Peyer's patch (tissue), 4 donors: ENCODE measurements at regions not wholly inside any gene's neighbourhood (a gene's known extent, or its start where the extent isn't known, plus 50 kb on each side); places are given as distances from the start of the nearest gene placed in this dataset.

Experiments used
- DNase-seq, 3 donors: peaks; one replicate each; pipeline ENCODE4 v3.0.0-alpha.2; 2017 to 2019
- H3K27ac ChIP-seq, 4 donors: fragments of 200-600 bp; sonication (generic); one replicate each; pipeline ENCODE4 v1.5.1; 2016 to 2019
- H3K27me3 ChIP-seq, 2 donors: fragments of 200-600 bp; sonication (generic); one replicate each; pipeline ENCODE4 v1.5.1; 2019
- H3K36me3 ChIP-seq, 3 donors: fragments of 200-600 bp; sonication (generic); one replicate each; pipeline ENCODE4 v1.5.1; 2016 to 2019
- H3K4me1 ChIP-seq, 4 donors: fragments of 200-600 bp; sonication (generic); one replicate each; pipeline ENCODE4 v1.5.1; 2016 to 2019
- H3K4me3 ChIP-seq, 4 donors: fragments of 200-600 bp; sonication (generic); 1 replicate in 3 of 4; 2 replicates in 1 of 4; pipeline ENCODE4 v1.5.1; 2016 to 2019; ENCODE audit warnings: mild to moderate bottlenecking in 1 of 4
- H3K9me3 ChIP-seq, 4 donors: fragments of 200-600 bp; sonication (generic); one replicate each; pipeline ENCODE4 v1.5.1; 2016 to 2019; ENCODE audit warnings: mild to moderate bottlenecking in 1 of 4
- POLR2A ChIP-seq, 2 donors: fragments of 450-650 bp; IDR thresholded peaks; one replicate each; pipeline ENCODE4 v1.5.1; 2017; ENCODE audit warnings: antibody characterized with exemption in 2 of 2, mild to moderate bottlenecking in 2 of 2, moderate library complexity in 2 of 2
- TF ChIP-seq, protein P1 (sequence below), 6 experiments: fragments of 450-650 bp in 4 of 6; fragments of 200-600 bp in 2 of 6; sonication (generic) in 1 of 6; IDR thresholded peaks; one replicate each; pipeline ENCODE4 v1.5.1; 2017 to 2019; ENCODE audit warnings: antibody characterized with exemption in 6 of 6, mild to moderate bottlenecking in 3 of 6, moderate library complexity in 1 of 6

DNA sequence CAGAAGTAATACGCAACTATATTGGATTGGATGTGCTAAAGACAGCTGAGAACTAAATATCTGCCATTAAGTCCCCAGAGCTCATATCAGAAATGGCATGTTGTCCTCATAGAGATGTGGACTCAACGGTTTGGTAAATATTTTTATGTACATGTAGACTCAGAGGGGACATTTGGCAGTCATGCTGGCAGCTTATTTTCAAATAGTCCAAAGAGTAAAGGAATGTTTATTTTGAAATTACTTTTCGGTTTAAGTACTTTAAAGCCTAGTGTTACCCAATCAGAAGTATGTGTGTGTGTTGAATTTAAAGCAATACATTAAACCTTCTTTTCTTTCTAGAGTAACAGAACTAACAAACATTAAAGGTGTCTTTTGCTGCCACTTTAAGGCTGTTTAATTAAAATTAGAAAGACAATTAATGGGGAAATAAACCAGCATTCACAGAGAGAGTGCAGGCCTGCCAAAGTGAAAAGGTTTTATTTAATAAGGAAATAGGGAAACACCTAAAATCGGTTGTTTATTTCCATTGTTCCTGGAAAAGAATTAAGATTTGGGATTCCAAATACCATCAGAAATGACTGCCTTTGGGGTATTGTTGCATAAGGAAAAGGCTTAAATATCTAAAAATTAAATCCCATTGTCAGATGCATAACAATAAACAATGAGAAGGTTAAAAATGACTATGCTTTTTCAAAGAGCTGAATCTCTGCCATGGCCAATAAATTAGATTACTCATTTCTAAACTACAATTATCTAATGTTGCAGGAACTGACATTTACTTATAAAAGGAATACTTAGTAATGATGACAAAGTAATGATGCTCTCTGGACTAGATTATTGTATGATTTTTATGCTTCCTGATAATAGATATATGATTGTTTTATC lies 113.4 kb upstream of the AHR start:
- H3K9me3 ChIP-seq = no peaks in the 10 kb centered on the region
- no peaks in the 10 kb centered on the region for H3K27me3 ChIP-seq
- TF ChIP-seq, protein P1, sequence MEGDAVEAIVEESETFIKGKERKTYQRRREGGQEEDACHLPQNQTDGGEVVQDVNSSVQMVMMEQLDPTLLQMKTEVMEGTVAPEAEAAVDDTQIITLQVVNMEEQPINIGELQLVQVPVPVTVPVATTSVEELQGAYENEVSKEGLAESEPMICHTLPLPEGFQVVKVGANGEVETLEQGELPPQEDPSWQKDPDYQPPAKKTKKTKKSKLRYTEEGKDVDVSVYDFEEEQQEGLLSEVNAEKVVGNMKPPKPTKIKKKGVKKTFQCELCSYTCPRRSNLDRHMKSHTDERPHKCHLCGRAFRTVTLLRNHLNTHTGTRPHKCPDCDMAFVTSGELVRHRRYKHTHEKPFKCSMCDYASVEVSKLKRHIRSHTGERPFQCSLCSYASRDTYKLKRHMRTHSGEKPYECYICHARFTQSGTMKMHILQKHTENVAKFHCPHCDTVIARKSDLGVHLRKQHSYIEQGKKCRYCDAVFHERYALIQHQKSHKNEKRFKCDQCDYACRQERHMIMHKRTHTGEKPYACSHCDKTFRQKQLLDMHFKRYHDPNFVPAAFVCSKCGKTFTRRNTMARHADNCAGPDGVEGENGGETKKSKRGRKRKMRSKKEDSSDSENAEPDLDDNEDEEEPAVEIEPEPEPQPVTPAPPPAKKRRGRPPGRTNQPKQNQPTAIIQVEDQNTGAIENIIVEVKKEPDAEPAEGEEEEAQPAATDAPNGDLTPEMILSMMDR (IDR thresholded peaks at IDR 0.05) = no peak
- TF ChIP-seq POLR2A (IDR thresholded peaks at IDR 0.05) = no peak
- DNase-seq = no peak
- no peak overlapping the region for H3K4me3 ChIP-seq
- H3K27ac ChIP-seq = peak overlapping the region in 1 of 4 donors; percentile 3
- no peaks in the 10 kb centered on the region for H3K36me3 ChIP-seq
- peaks cover 0 to 12% (median 0%) of the 10 kb centered on the region in 4 donors for H3K4me1 ChIP-seq

DNA sequence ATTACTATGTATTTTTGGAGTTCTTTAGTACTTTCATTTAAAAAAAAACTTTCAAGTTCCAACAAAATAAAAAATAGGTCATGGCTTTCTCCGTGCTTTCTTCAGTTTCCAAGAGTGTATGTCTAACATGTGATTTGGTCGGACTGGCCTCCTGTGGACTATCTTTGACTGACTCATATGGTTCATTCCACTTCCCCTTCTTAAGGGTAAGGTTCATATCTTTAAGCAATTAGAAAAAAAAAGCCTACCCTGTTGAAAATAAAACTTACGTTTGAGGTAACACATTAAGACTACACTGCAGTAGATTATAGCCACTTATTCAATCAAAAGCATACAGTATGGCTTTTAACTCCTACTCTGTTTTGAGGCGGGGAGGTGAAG lies 112.8 kb upstream of the AHR start:
- H3K9me3 ChIP-seq = no peaks in the 10 kb centered on the region
- TF ChIP-seq, protein P1 (IDR thresholded peaks at IDR 0.05) = no peak
- no peak for TF ChIP-seq POLR2A (IDR thresholded peaks at IDR 0.05)
- H3K36me3 ChIP-seq = no peaks in the 10 kb centered on the region
- no peak overlapping the region for H3K4me3 ChIP-seq
- DNase-seq = no peak
- peaks cover 0 to 12% (median 0%) of the 10 kb centered on the region in 4 donors for H3K4me1 ChIP-seq
- no peaks in the 10 kb centered on the region for H3K27me3 ChIP-seq
- no peak overlapping the region for H3K27ac ChIP-seq

DNA sequence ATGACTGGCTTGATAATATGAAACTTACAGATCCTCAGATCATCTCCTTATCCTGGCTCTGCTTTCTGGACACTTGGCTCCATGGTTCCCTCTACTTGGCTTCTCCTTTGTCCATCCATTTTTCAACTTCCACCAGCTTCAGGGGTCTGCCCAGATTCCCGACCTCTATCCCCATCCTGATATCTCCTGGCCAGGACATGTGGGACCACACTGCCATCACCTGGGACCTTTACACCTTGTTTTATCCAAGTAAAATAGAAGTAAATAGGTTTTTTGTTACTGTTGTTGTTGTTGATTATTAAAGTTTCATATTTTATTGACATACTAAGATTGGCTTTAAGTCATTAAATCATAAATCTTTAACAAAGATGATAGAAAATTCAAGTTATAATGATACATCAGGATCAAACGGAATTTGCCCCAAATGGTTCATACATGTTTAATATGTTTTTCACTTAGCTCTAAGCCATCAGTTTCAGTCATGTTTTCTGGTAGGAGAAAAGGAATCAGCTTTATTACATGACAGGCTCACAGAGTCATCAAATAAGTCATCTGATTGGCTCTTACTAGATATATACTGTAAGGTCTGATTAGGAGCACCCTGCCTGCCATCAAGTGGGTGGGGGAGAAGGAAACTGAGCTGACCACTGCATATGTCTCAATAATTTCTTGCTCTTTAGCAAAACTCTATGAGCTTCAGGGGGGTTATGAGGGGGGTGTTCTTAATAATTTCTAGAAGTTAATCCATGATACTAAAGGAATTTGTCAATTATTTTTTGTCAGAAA lies 111.5 kb upstream of the AHR start:
- Histone ChIP-seq H3K4me3 (no peak overlapping the region), H3K36me3 (no peaks in the 10 kb centered on the region), H3K27me3 (no peaks in the 10 kb centered on the region), H3K4me1 (peaks cover 0 to 12% (median 0%) of the 10 kb centered on the region in 4 donors), H3K9me3 (no peaks in the 10 kb centered on the region), H3K27ac (no peak overlapping the region)
- no peak for DNase-seq
- no peak for TF ChIP-seq POLR2A (IDR thresholded peaks at IDR 0.05)
- TF ChIP-seq, protein P1 (IDR thresholded peaks at IDR 0.05) = no peak

DNA sequence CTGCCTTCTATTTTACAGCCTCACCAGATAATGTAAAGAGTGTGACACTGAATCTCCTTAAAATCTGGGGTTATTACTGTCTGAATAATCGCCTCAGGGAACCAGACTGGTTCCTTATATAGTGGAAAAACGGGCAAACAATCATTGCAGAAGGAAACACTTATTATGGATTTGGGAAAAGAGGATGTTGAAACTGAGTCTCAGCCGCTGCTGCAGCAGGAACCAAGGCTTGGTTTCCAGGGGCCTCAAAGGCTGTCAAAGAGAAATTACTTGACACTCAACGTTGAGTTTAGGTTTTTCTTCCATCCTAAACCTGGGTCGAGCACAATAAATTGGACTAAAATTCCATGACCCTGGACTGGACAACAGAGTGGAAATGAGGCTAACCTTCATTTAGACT lies 103.8 kb upstream of the AHR start:
- no peak for DNase-seq
- Histone ChIP-seq H3K4me1 (no peaks in the 10 kb centered on the region), H3K27me3 (no peaks in the 10 kb centered on the region), H3K9me3 (no peaks in the 10 kb centered on the region), H3K4me3 (no peak overlapping the region), H3K27ac (no peak overlapping the region), H3K36me3 (no peaks in the 10 kb centered on the region)
- TF ChIP-seq POLR2A (IDR thresholded peaks at IDR 0.05) = no peak
- TF ChIP-seq, protein P1 (IDR thresholded peaks at IDR 0.05) = no peak

DNA sequence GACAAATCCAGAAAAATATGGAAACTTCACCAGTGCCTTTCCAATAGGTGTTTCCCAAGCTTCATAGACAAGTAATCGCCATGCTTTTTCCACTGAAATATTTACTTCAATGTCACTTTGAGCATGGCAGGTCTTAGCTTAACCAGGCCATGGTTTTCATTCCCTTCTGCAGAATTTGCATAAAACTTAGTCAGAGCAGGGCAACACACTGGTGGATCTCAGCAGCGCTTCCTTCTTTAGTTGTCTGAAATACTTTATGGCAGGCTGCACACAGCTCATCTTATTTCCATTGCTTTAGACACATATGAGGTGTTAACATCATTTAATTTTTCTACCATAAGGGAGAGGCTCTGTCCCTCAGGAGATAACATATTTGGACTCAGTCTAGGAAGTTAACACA lies 102.9 kb upstream of the AHR start:
- H3K4me1 ChIP-seq = no peaks in the 10 kb centered on the region
- H3K27me3 ChIP-seq = no peaks in the 10 kb centered on the region
- TF ChIP-seq, protein P1 (IDR thresholded peaks at IDR 0.05) = no peak
- TF ChIP-seq POLR2A (IDR thresholded peaks at IDR 0.05) = no peak
- no peak overlapping the region for H3K4me3 ChIP-seq
- no peak overlapping the region for H3K27ac ChIP-seq
- no peak for DNase-seq
- no peaks in the 10 kb centered on the region for H3K9me3 ChIP-seq
- no peaks in the 10 kb centered on the region for H3K36me3 ChIP-seq
